Kidney glomerular epithelial cell (primary cell): ENCODE measurements at regions not wholly inside any gene's neighbourhood (a gene's known extent, or its start where the extent isn't known, plus 50 kb on each side); places are given as distances from the start of the nearest gene placed in this dataset.
A peak's percentile ranks its signal among the peaks of the same experiment; 100 is the strongest.

Experiments
- DNase-seq: peaks from one replicate; lab custom pipeline; 2025; lab: John Stamatoyannopoulos, UW

- no peak for DNase-seq
Observed at GRCh38 chr12:97093187-97093683, 186.2 kb downstream of the NEDD1 start.

DNA sequence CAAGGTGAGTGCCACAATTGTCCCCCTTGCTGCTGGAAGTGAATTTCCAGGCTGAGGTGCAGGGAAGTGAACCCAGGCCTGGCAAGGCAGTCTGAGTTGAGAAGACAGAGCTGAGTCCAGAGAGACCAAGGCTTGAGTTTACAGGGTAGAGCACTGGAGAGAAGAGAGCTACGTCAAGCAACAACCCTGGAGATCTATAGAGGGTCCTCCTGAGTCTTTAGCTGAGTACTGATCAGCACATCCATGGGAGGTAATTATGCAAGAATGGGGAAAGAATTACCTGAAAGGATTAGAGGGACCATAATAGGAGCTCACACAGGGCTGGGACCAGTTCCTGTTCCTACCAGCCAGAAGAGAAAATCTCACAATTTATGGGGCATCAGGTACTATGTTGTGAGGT lies 190.7 kb downstream of the NEDD1 start:
- no peak for DNase-seq

DNA sequence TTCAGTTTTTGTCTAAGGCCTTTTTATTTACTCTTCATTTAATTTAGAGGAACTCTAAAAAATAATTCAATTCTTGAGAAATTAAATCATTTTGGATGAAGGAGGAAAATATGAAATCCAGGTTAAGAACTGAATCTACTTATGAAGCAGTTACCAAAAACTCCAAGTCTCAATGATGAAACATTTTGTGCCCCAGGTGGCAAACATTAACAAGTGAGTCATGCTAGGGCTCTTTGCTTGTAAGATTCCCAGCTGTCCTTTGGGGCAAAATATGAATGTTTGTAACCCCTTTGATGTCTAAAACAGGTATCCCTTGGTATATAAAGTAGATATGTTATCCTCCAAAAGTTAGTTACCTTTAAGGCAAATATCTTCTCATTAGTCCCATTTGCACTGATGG lies 202.4 kb downstream of the NEDD1 start:
- peak; percentile 15 for DNase-seq

- DNase-seq: peak; percentile 74
Observed at GRCh38 chr12:97112136-97112535, 205.1 kb downstream of the NEDD1 start.

DNA sequence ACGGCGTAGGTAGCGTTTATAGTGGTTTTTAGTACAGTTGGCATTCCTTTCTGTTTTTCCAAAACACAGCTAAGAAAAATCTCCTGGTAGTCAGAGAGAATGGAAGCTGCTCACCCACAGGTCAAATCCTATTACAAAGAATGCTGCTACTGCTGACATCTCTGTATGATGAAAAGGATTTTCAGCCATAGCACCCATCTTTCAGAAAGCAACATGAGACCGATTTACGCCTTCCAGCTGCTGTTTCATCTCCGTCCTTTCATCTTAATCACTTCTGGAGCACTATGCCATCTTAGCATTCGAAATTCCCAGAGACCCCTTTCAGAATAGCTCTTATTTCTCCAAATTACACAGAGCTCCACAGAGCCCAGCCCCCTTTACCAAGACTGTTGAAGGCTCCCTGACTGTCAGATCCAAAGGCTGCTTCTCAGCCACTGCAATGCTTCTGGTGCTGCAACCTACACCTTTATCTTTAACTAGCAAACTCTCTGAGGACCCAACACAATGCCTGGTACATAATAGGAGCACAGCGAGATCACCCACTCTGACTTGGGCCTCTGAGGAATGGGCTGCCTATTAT lies 211.8 kb downstream of the NEDD1 start:
- DNase-seq: no peak

DNA sequence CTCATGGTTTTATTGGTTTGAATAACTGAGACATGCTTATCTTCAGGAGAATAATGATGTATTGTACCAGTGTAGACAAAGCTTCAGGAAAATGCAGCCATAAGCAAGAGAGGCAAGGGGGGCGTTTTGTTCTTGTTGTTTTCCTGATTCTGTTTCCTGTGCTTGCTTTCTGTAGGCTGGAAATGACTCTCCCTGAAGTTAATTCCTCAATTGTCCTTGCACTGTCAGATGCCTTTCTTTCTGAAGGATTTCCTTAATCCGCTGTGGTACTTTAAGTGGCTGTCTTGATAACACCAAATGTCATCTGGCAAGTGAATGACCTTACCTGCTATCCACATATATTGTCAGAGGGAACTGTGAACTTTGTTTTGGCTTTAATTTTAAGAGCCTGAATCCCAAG lies 220.0 kb downstream of the NEDD1 start:
- no peak for DNase-seq

- DNase-seq: no peak
Observed at GRCh38 chr12:97131220-97131981, 224.3 kb downstream of the NEDD1 start.

GRCh38 chr12:97132270-97132669 lies 225.2 kb downstream of the NEDD1 start:
- no peak for DNase-seq

DNA sequence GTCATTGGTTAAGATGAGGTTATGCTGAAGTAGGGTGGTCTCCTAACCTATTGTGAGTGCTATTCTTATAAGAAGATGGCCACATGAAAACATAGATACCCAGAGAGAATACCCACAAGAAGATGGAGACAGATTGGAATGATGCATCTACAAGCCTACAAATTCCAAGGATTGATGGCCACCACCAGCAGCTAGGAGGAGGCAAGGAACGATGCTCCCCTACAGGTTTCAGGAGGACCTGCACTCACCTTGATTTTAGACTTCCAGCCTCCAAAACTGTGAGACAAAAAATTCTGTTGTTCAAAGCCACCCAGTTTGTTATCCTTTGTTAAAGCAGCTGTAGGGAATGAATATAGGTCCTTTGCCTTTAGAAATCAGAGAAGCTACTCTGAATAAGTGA lies 227.4 kb downstream of the NEDD1 start:
- DNase-seq: no peak

DNA sequence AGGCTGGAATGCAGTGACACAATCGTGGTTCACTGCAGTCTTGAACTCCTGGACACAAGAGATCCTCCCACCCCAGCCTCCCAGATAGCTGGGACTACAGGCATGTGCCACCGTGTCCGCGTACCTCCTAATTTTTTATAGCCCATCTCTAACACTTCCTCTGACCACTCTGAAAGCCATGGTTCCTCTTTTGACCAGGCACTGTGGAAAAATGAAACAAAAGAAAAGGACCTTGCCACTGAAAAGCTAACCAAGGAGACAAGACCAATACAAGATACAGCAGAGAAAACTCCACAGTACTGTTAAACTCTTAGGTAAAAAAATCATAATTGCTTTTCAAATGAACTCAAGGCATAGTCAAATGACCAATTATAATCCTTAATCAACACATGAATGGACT lies 233.3 kb downstream of the NEDD1 start:
- DNase-seq: no peak

DNA sequence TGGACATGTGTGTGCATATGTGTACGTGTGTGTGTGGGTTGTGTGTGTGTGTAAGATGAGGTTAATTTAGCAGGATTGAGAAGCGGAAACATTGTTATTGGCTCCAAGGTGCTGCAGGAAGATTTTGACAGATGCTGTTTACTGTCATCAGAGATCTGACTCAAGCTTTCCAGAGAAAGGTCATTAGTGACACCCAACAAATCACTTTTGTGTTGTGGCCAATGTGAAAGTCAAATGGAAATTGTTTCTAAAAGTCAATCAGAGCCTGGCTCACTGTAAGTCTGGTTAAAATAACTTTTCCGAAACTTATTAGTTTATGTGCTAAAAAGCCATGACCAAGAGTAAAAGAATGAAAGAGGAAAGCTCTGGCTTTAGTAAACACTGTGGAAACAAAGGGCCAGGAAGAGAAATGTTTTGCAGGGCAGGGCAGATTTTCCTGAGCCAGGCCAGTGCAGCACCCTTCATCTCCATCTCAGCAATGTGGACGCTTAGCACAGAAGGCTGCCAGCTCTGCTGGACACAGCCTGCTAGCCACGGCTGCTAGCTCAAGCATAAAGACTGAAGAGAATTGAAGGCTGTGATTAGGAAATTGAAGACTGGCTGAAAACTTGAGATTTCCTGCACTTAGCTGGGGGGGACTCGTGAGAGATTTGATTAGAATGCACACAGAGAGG lies 235.8 kb downstream of the NEDD1 start:
- peak; percentile 5 for DNase-seq

DNA sequence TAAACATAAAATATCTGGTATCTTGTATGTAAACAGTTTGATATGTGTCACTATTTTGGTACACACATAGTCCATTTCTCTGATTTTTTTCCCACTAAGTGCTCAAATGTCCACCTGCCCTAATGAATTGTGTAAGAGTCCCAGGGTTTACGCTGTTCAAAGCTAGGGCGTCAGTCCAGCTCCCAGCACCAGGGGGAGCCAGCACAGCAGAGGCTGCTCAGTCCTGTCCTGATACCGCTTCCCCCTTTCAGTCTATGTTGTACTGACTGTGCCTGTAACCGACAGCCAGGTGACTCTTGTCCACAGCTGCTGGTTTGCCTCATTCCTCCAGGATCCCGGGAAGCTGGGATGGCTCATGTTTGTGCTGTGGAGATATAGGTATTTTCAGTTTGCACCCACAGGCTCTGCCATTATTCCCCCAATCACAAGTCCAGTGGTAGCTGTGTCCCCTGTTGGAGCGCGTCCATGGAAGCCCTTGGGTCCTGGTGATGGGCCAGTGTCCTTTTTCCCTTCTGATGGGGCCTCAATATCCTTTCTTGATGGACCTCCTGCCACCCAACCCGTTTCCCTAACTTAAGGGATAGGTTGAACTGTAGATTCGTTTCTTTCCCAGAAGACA lies 242.0 kb downstream of the NEDD1 start:
- DNase-seq: peak; percentile 54

GRCh38 chr12:97151481-97151880 lies 244.4 kb downstream of the NEDD1 start:
- DNase-seq: no peak

GRCh38 chr12:97159377-97159776 lies 252.3 kb downstream of the NEDD1 start:
- DNase-seq: no peak

DNA sequence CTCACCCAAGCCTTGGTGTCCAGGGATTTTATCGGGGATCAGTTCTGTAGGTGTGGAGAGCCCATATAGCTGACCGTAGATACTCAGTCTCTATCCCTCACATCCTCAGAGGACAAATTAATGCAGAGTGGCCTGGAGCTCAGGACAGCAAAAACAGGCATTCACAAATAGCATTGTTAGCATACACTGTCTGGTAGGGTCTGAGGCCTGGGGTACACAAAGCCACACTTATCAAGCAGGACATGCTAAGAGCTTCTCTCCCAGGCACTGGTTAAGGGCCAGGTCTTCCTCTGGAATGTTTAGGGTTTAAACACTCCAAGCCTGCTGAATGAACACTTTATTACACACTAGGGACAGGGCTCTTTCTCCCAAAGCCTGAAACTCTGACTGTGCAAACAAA lies 253.2 kb downstream of the NEDD1 start:
- DNase-seq: no peak

DNA sequence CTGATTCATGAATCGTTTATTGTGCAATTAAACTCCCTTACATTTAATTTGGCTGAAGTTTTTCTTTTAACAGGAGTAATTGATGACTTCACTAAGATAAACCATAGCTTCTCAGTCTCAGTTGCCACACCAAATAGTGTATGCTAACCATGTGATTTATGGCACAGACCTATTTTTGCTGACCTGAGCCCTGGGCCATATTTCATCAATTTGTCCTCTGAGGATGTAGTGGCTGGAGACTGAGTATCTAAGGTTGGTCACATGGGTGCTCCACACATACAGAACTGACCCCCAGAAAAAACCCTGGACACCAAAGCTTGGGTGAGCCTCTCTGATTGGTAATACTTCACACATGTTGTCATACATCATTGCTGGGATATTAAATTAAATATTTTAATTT lies 255.1 kb downstream of the NEDD1 start:
- no peak for DNase-seq

DNA sequence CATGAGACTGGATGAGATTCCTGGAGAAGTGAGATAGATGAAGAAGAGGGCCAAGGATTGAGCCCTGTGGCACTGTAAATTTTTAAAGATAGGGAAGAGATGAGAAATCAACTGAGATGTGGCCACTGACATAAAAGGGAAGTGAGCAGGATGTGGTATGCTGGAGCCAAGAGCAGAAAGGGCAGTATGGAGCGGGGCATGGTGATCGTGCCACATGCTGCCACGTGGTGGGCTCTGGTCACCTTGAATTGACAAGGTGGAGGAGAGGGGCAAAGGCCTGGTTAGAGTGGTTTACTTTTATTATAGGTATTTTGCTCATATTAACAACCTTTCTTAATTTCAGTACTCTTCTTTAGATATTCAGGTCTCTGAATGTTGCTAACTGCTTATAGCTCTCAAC lies 257.9 kb downstream of the NEDD1 start:
- DNase-seq: no peak

DNA sequence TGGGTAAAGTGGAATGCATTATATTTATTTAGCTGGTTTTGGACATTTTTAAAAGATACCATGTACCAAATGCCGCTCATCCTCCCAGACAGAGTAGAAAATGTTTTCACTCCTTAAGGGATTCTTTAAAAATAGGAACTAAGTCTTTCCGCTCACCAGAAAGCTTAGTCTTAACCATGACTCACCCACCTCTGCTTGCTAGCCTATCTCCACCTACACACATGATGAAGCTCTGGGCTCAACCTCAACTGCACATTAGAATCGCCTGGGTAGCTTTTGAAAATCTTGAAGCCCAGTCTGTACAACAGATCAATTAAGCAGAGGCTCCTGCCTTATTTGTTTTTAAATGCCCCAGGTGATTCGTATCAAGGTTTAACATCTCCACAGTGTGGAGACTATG lies 260.5 kb downstream of the NEDD1 start:
- peak; percentile 27 for DNase-seq

DNA sequence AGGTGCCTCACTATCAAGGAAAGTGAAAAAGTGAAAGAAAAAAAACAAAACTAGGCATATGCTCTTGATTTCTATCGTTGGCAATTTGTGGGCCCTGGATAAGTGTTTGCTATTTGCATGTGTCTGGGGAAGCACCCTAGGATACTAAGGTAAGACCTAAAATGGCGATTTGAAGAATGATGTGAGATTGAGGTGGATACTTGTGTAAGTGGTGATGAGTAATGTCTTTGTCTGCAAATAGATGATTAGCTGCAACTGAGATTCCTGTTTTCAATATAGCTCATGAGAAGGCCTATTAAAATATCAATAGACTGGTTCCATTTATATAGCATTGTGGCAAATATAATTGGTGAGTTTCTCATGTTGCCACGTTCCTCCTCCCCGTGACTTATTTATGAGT lies 261.7 kb downstream of the NEDD1 start:
- DNase-seq: no peak

DNA sequence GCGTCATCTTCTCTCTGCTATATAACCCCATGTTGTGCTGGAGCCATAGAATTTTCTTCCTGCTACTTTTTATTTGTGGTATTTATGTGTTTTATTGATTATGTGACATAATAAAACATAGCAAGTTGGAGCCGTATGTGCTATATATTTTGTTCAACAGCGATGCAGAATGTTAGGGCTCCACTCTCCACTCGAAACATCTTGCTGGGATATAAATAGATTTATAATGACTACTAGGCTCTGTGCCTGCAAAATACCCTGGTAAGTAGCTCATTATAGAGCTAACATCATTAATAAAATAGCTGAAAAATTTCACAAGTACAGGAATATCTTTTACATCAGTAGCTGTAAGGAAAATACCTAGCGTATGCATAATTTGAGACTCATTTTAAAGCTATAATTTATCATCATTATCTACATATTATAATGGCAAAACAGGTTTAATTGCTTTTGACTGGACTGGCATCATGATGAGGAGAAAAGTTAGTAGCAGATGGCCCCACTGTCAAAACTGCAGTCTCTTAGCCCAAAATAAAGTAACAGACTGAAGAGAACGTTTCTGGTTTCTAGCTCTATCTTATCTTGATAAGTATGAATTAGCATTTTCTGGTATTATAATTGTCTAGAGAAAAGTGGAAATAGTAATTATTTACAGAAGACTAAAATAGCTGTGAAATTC lies 263.0 kb downstream of the NEDD1 start:
- DNase-seq: no peak

GRCh38 chr12:97173688-97174410 lies 266.8 kb downstream of the NEDD1 start:
- DNase-seq: no peak

DNA sequence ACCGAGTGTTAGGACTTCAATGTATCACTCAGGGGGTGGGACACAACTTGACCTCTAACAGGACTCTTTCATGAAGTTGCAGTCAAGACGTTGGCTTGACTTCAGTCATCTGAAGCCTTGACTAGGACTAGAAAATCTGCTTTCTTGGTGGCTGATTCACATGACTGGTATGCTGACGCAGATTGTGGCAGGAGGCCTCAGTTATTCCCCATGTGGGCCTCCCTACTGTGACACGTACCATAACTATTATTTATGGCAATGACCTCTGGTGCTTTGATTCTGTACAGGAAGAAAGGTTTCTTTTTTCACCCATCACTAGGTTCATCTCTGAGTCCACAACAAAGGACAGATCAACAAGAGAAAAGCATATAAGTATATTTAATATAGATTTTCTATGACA lies 270.4 kb downstream of the NEDD1 start:
- DNase-seq: peak; percentile 36
